ENCODE measurements at regions not wholly inside any gene's neighbourhood (a gene's known extent, or its start where the extent isn't known, plus 50 kb on each side); places are given as distances from the start of the nearest gene placed in this dataset.

GRCh38 chr3:135556174-135556573 is 409.4 kb upstream of the PPP2R3A start:
- H3K4me2 ChIP-seq (ENCODE audit: low read depth, low read length, poor library complexity, severe bottlenecking), result no peak overlapping the region

GRCh38 chr3:135558150-135558783 is 407.3 kb upstream of the PPP2R3A start:
- H2AFZ ChIP-seq (ENCODE audit: low read length), result no peak overlapping the region
- no peaks in the 10 kb centered on the region for H3K9me3 ChIP-seq (ENCODE audit: insufficient read depth, low read depth, low read length)
- no peaks in the 10 kb centered on the region for H3K36me3 ChIP-seq (ENCODE audit: insufficient read depth, low read length)
- no peaks in the 10 kb centered on the region for H3K9me2 ChIP-seq (replicated peaks; ENCODE audit: low read depth, low read length)
- no peaks in the 10 kb centered on the region for H3F3A ChIP-seq (ENCODE audit: low read depth)
- H3K4me1 ChIP-seq (ENCODE audit: insufficient read depth, low read length, poor library complexity, severe bottlenecking), result no peaks in the 10 kb centered on the region
- TF ChIP-seq, protein P1, sequence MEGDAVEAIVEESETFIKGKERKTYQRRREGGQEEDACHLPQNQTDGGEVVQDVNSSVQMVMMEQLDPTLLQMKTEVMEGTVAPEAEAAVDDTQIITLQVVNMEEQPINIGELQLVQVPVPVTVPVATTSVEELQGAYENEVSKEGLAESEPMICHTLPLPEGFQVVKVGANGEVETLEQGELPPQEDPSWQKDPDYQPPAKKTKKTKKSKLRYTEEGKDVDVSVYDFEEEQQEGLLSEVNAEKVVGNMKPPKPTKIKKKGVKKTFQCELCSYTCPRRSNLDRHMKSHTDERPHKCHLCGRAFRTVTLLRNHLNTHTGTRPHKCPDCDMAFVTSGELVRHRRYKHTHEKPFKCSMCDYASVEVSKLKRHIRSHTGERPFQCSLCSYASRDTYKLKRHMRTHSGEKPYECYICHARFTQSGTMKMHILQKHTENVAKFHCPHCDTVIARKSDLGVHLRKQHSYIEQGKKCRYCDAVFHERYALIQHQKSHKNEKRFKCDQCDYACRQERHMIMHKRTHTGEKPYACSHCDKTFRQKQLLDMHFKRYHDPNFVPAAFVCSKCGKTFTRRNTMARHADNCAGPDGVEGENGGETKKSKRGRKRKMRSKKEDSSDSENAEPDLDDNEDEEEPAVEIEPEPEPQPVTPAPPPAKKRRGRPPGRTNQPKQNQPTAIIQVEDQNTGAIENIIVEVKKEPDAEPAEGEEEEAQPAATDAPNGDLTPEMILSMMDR (conservative IDR thresholded peaks at IDR 0.05; ENCODE audit: low read length), result no peak
- no peaks in the 10 kb centered on the region for H3K79me2 ChIP-seq (ENCODE audit: insufficient read depth, low read length)
- H3K4me3 ChIP-seq (ENCODE audit: low read length, poor library complexity, severe bottlenecking), result no peak overlapping the region
- H3K4me2 ChIP-seq (ENCODE audit: low read depth, low read length, poor library complexity, severe bottlenecking), result no peak overlapping the region
- H3K9ac ChIP-seq (ENCODE audit: low read depth, low read length, poor library complexity, severe bottlenecking), result no peak overlapping the region
- no peaks in the 10 kb centered on the region for H3K27me3 ChIP-seq (ENCODE audit: insufficient read depth, low read length, poor library complexity, severe bottlenecking)
- no peaks in the 10 kb centered on the region for H4K20me1 ChIP-seq (ENCODE audit: insufficient read depth, low read length, poor library complexity, severe bottlenecking)

More at GRCh38 chr3:135556174-135556573, 409.4 kb upstream of the PPP2R3A start:
- Histone ChIP-seq H3F3A (ENCODE audit: low read depth) (no peaks in the 10 kb centered on the region), H4K20me1 (ENCODE audit: insufficient read depth, low read length, poor library complexity, severe bottlenecking) (no peaks in the 10 kb centered on the region), H3K9me2 (replicated peaks; ENCODE audit: low read depth, low read length) (no peaks in the 10 kb centered on the region), H3K36me3 (ENCODE audit: insufficient read depth, low read length) (no peaks in the 10 kb centered on the region), H3K79me2 (ENCODE audit: insufficient read depth, low read length) (no peaks in the 10 kb centered on the region), H3K9ac (ENCODE audit: low read depth, low read length, poor library complexity, severe bottlenecking) (no peak overlapping the region), H3K4me3 (ENCODE audit: low read length, poor library complexity, severe bottlenecking) (no peak overlapping the region), H3K4me1 (ENCODE audit: insufficient read depth, low read length, poor library complexity, severe bottlenecking) (no peaks in the 10 kb centered on the region), H2AFZ (ENCODE audit: low read length) (no peak overlapping the region), H3K27me3 (ENCODE audit: insufficient read depth, low read length, poor library complexity, severe bottlenecking) (no peaks in the 10 kb centered on the region), H3K9me3 (ENCODE audit: insufficient read depth, low read depth, low read length) (no peaks in the 10 kb centered on the region)
- no peak for TF ChIP-seq EZH2phosphoT487 (IDR thresholded peaks at IDR 0.05; ENCODE audit: borderline replicate concordance)
- TF ChIP-seq, protein P1 (conservative IDR thresholded peaks at IDR 0.05; ENCODE audit: low read length), result no peak

DNA sequence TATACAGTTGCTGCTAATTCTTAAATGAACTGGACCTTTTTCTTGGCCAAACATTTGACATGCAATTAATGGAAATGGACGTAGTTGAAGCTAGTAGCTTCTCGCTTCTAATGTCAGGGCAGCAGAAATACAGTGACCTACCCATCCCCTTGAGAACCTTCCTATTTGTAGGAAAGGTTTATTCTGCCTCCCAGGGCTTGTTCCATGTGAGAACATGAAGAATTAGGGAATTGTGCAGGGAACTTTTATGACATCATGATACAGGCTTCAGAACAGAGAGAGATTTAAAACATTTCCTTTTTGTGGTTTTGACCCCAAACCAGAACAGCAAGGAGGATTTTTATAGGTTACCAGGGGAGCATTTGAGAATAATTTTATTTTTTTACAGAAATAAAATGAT is 406.6 kb upstream of the PPP2R3A start:
- no peaks in the 10 kb centered on the region for H3K4me1 ChIP-seq (ENCODE audit: insufficient read depth, low read length, poor library complexity, severe bottlenecking)
- no peak overlapping the region for H3K4me3 ChIP-seq (ENCODE audit: low read length, poor library complexity, severe bottlenecking)

More for the DNA sequence above, 406.6 kb upstream of the PPP2R3A start:
- TF ChIP-seq, protein P1 (conservative IDR thresholded peaks at IDR 0.05; ENCODE audit: low read length), result no peak
- no peak for TF ChIP-seq EZH2phosphoT487 (IDR thresholded peaks at IDR 0.05; ENCODE audit: borderline replicate concordance)
- Histone ChIP-seq H3K27me3 (ENCODE audit: insufficient read depth, low read length, poor library complexity, severe bottlenecking) (no peaks in the 10 kb centered on the region), H4K20me1 (ENCODE audit: insufficient read depth, low read length, poor library complexity, severe bottlenecking) (no peaks in the 10 kb centered on the region), H3K4me2 (ENCODE audit: low read depth, low read length, poor library complexity, severe bottlenecking) (no peak overlapping the region), H3K79me2 (ENCODE audit: insufficient read depth, low read length) (no peaks in the 10 kb centered on the region), H3K36me3 (ENCODE audit: insufficient read depth, low read length) (no peaks in the 10 kb centered on the region), H3K9me2 (replicated peaks; ENCODE audit: low read depth, low read length) (no peaks in the 10 kb centered on the region), H3F3A (ENCODE audit: low read depth) (no peaks in the 10 kb centered on the region), H3K9me3 (ENCODE audit: insufficient read depth, low read depth, low read length) (no peaks in the 10 kb centered on the region), H3K9ac (ENCODE audit: low read depth, low read length, poor library complexity, severe bottlenecking) (no peak overlapping the region), H2AFZ (ENCODE audit: low read length) (no peak overlapping the region)

All from Loucy (cell line).